HEK293 (cell line): ENCODE measurements at regions not wholly inside any gene's neighbourhood (a gene's known extent, or its start where the extent isn't known, plus 50 kb on each side); places are given as distances from the start of the nearest gene placed in this dataset.

Experiments used
- CTCF ChIA-PET: fragments of 350-600 bp; formaldehyde crosslinking; extraction: SDS; loops from one replicate; lab custom pipeline; 2021; ENCODE audit warnings: antibody characterized with exemption; lab: Yijun Ruan, JAX
- POLR2A ChIA-PET: fragments of 300-600 bp; formaldehyde crosslinking; extraction: SDS; loops from one replicate; lab custom pipeline; 2020; ENCODE audit warnings: antibody characterized with exemption, inconsistent platforms; lab: Yijun Ruan, JAX
- H3K27ac ChIP-seq: fragments of 200-500 bp; sonication (Bioruptor generic); 2 replicates; pipeline ENCODE4 v1.5.1; 2014; ENCODE audit warnings: low read depth, low read length, control low read depth, inconsistent platforms; ENCODE audit errors: extremely low read depth
- H3K36me3 ChIP-seq, 2 experiments: fragments of 200-500 bp in 1 of 2; sonication (Bioruptor generic) in 1 of 2; 1 replicate in 1 of 2; 2 replicates in 1 of 2; pipeline ENCODE4 v1.5.1; 2014 to 2017; ENCODE audit warnings: inconsistent platforms in 2 of 2, low read length in 2 of 2; ENCODE audit not compliant: control insufficient read depth in 2 of 2, insufficient read depth in 1 of 2
- H3K4me1 ChIP-seq: fragments of 200-500 bp; sonication (Bioruptor generic); 2 replicates; pipeline ENCODE4 v1.5.1; 2014; ENCODE audit warnings: mild to moderate bottlenecking, low read length, inconsistent platforms; ENCODE audit not compliant: control insufficient read depth, insufficient read depth
- H3K4me3 ChIP-seq: 2 replicates; pipeline ENCODE4 v1.5.1; 2011; ENCODE audit warnings: low read depth, mild to moderate bottlenecking, control low read depth, low read length, moderate library complexity
- H3K9me3 ChIP-seq: fragments of 200-500 bp; sonication (Bioruptor generic); 2 replicates; pipeline ENCODE4 v1.5.1; 2014; ENCODE audit warnings: low read depth, low read length, inconsistent platforms; ENCODE audit not compliant: control insufficient read depth, insufficient read depth
- KLF16 ChIP-seq: fragments of 450-650 bp; formaldehyde crosslinking; IDR thresholded peaks from 2 replicates; pipeline ENCODE4 v1.5.1; 2017; ENCODE audit warnings: missing biosample characterization, missing genetic modification characterization
- SALL2 ChIP-seq: fragments of 450-650 bp; formaldehyde crosslinking; IDR thresholded peaks from 2 replicates; pipeline ENCODE4 v1.5.0; 2017; ENCODE audit warnings: missing biosample characterization, mild to moderate bottlenecking, missing genetic modification characterization, borderline replicate concordance
- WT1 ChIP-seq: fragments of 450-650 bp; formaldehyde crosslinking; IDR thresholded peaks from 2 replicates; pipeline ENCODE4 v1.5.1; 2016; ENCODE audit warnings: missing biosample characterization, missing genetic modification characterization
- ZBTB21 ChIP-seq: fragments of 450-650 bp; formaldehyde crosslinking; IDR thresholded peaks from 2 replicates; pipeline ENCODE4 v1.5.1; 2017; ENCODE audit warnings: missing biosample characterization, missing genetic modification characterization
- ZFP37 ChIP-seq: fragments of 450-650 bp; formaldehyde crosslinking; IDR thresholded peaks from 2 replicates; pipeline ENCODE4 v1.5.1; 2016; ENCODE audit warnings: missing biosample characterization, missing genetic modification characterization
- ZNF121 ChIP-seq: fragments of 450-650 bp; formaldehyde crosslinking; IDR thresholded peaks from 2 replicates; pipeline ENCODE4 v1.5.1; 2016; ENCODE audit warnings: missing biosample characterization, missing genetic modification characterization
- ZNF155 ChIP-seq: fragments of 450-650 bp; formaldehyde crosslinking; IDR thresholded peaks from 2 replicates; pipeline ENCODE4 v1.5.1; 2016; ENCODE audit warnings: missing biosample characterization, missing genetic modification characterization
- ZNF157 ChIP-seq: fragments of 450-650 bp; formaldehyde crosslinking; IDR thresholded peaks from 2 replicates; pipeline ENCODE4 v1.5.1; 2016; ENCODE audit warnings: missing biosample characterization, missing genetic modification characterization
- ZNF202 ChIP-seq: fragments of 450-650 bp; formaldehyde crosslinking; IDR thresholded peaks from 2 replicates; pipeline ENCODE4 v1.5.1; 2016; ENCODE audit warnings: missing biosample characterization, missing genetic modification characterization, borderline replicate concordance
- ZNF302 ChIP-seq: fragments of 450-650 bp; formaldehyde crosslinking; IDR thresholded peaks from 2 replicates; pipeline ENCODE4 v1.5.1; 2016; ENCODE audit warnings: missing biosample characterization, missing genetic modification characterization, low read depth
- ZNF354C ChIP-seq: fragments of 450-650 bp; formaldehyde crosslinking; IDR thresholded peaks from 2 replicates; pipeline ENCODE4 v1.5.1; 2016; ENCODE audit warnings: missing biosample characterization, missing genetic modification characterization, low read depth, borderline replicate concordance
- ZNF48 ChIP-seq: fragments of 450-650 bp; formaldehyde crosslinking; IDR thresholded peaks from 2 replicates; pipeline ENCODE4 v1.5.1; 2016; ENCODE audit warnings: missing biosample characterization, missing genetic modification characterization
- ZNF501 ChIP-seq: fragments of 450-650 bp; formaldehyde crosslinking; IDR thresholded peaks from 2 replicates; pipeline ENCODE4 v1.5.1; 2016; ENCODE audit warnings: missing biosample characterization, missing genetic modification characterization
- ZNF510 ChIP-seq: fragments of 450-650 bp; formaldehyde crosslinking; IDR thresholded peaks from 2 replicates; pipeline ENCODE4 v1.5.1; 2018; ENCODE audit warnings: mild to moderate bottlenecking, missing genetic modification characterization, missing biosample characterization; ENCODE audit not compliant: insufficient replicate concordance
- ZNF518A ChIP-seq: fragments of 450-650 bp; formaldehyde crosslinking; conservative IDR thresholded peaks from 2 replicates; pipeline ENCODE4 v1.5.1; 2016; ENCODE audit warnings: low read depth, missing biosample characterization, missing genetic modification characterization
- ZNF558 ChIP-seq: fragments of 450-650 bp; formaldehyde crosslinking; IDR thresholded peaks from 2 replicates; pipeline ENCODE4 v1.5.1; 2016; ENCODE audit warnings: missing biosample characterization, missing genetic modification characterization
- ZNF561 ChIP-seq: fragments of 450-650 bp; IDR thresholded peaks from 2 replicates; pipeline ENCODE4 v1.5.1; 2018; ENCODE audit warnings: missing biosample characterization, missing genetic modification characterization, borderline replicate concordance
- ZNF585B ChIP-seq: fragments of 450-650 bp; formaldehyde crosslinking; IDR thresholded peaks from 2 replicates; pipeline ENCODE4 v1.5.1; 2016; ENCODE audit warnings: missing biosample characterization, missing genetic modification characterization
- ZNF701 ChIP-seq: fragments of 450-650 bp; formaldehyde crosslinking; IDR thresholded peaks from 2 replicates; pipeline ENCODE4 v1.5.1; 2016; ENCODE audit warnings: missing biosample characterization, missing genetic modification characterization
- ZNF777 ChIP-seq: fragments of 450-650 bp; formaldehyde crosslinking; IDR thresholded peaks from 2 replicates; pipeline ENCODE4 v1.5.1; 2017; ENCODE audit warnings: missing biosample characterization, missing genetic modification characterization, borderline replicate concordance
- ZNF792 ChIP-seq: fragments of 450-650 bp; formaldehyde crosslinking; IDR thresholded peaks from 2 replicates; pipeline ENCODE4 v1.5.1; 2016; ENCODE audit warnings: missing biosample characterization, missing genetic modification characterization
- ZNF843 ChIP-seq: fragments of 450-650 bp; formaldehyde crosslinking; IDR thresholded peaks from 2 replicates; pipeline ENCODE4 v1.5.1; 2016; ENCODE audit warnings: missing biosample characterization, missing genetic modification characterization
- ZSCAN4 ChIP-seq: fragments of 450-650 bp; formaldehyde crosslinking; IDR thresholded peaks from 2 replicates; pipeline ENCODE4 v1.5.1; 2017; ENCODE audit warnings: missing biosample characterization, missing genetic modification characterization

GRCh38 chr6:140355476-140355875 is 981.0 kb upstream of the CITED2 start:
- Histone ChIP-seq H3K36me3 (no peaks in the 10 kb centered on the region), H3K9me3 (no peaks in the 10 kb centered on the region), H3K4me3 (no peak overlapping the region), H3K27ac (no peak overlapping the region), H3K4me1 (no peaks in the 10 kb centered on the region)
- TF ChIP-seq ZNF121 (tag by site-specific recombination) (no peak), ZNF48 (tag by site-specific recombination) (no peak), WT1 (tag by site-specific recombination) (no peak), ZBTB21 (tag by site-specific recombination) (no peak), ZNF561 (no peak), ZSCAN4 (tag by site-specific recombination) (no peak), ZNF792 (tag by site-specific recombination) (no peak), ZNF558 (tag by site-specific recombination) (no peak), ZNF155 (no peak), ZNF777 (tag by site-specific recombination) (no peak), ZNF354C (no peak), SALL2 (tag by site-specific recombination) (no peak), ZNF157 (tag by site-specific recombination) (no peak), ZNF843 (tag by site-specific recombination) (no peak), ZNF501 (tag by site-specific recombination) (no peak), ZNF202 (tag by site-specific recombination) (no peak)
- ChIA-PET CTCF (interaction anchor here (0.7 kb wide), 1 partner anchor 302 kb away, joined by 4 read pairs; no protein-coding TSS in a partner anchor), POLR2A (no interaction called here)

- Histone ChIP-seq H3K36me3 (no peaks in the 10 kb centered on the region), H3K27ac (no peak overlapping the region), H3K9me3 (no peaks in the 10 kb centered on the region), H3K4me1 (no peaks in the 10 kb centered on the region), H3K4me3 (no peak overlapping the region)
- TF ChIP-seq ZNF792 (tag by site-specific recombination) = no peak
- POLR2A ChIA-PET = no interaction called here
- CTCF ChIA-PET = no interaction called here
These were observed 979.8 kb upstream of the CITED2 start for GRCh38 chr6:140354296-140354695.

GRCh38 chr6:140353536-140353935 is 979.1 kb upstream of the CITED2 start:
- no peaks in the 10 kb centered on the region for H3K9me3 ChIP-seq
- H3K4me1 ChIP-seq = no peaks in the 10 kb centered on the region
- H3K27ac ChIP-seq = no peak overlapping the region
- no peaks in the 10 kb centered on the region for H3K36me3 ChIP-seq
- ChIA-PET POLR2A (no interaction called here), CTCF (interaction anchor here (0.8 kb wide), 1 partner anchor 23 kb away, joined by 3 read pairs; no protein-coding TSS in a partner anchor)
- H3K4me3 ChIP-seq = no peak overlapping the region
- peak; percentile 64; the same call in 1 of the 2 replicates for TF ChIP-seq ZSCAN4 (tag by site-specific recombination)
- no peak for TF ChIP-seq ZNF510 (tag by site-specific recombination)

- no peaks in the 10 kb centered on the region for H3K9me3 ChIP-seq
- H3K27ac ChIP-seq = no peak overlapping the region
- no peak overlapping the region for H3K4me3 ChIP-seq
- ChIA-PET POLR2A (no interaction called here), CTCF (no interaction called here)
- H3K36me3 ChIP-seq = no peaks in the 10 kb centered on the region
- no peaks in the 10 kb centered on the region for H3K4me1 ChIP-seq
- no peak for TF ChIP-seq ZNF701 (tag by site-specific recombination)
- no peak for TF ChIP-seq KLF16 (tag by site-specific recombination)
- TF ChIP-seq ZFP37 (tag by site-specific recombination) = no peak
- no peak for TF ChIP-seq ZNF585B
- TF ChIP-seq ZNF518A (tag by site-specific recombination) = no peak
- no peak for TF ChIP-seq ZNF302 (tag by site-specific recombination)
These were observed 972.0 kb upstream of the CITED2 start for GRCh38 chr6:140346428-140346827.
